ENCODE measurements at regions not wholly inside any gene's neighbourhood (a gene's known extent, or its start where the extent isn't known, plus 50 kb on each side); places are given as distances from the start of the nearest gene placed in this dataset.

- Histone ChIP-seq H2BK120ac (ENCODE audit: low read depth, low read length) (no peak overlapping the region), H4K91ac (ENCODE audit: low read depth, low read length, poor library complexity) (no peak overlapping the region), H3K27ac (replicated peaks; ENCODE audit: low read length) (no peak overlapping the region), H3K36me3 (replicated peaks in 1 of 2; ENCODE audit: control insufficient read depth in 2 of 2, insufficient read depth in 2 of 2, low read length in 2 of 2) (no peaks in the 10 kb centered on the region), H4K8ac (ENCODE audit: low read depth, low read length) (no peak overlapping the region), H3K79me1 (ENCODE audit: low read depth, low read length) (no peaks in the 10 kb centered on the region), H3K4me1 (ENCODE audit: control insufficient read depth in 2 of 2, insufficient read depth in 1 of 2, low read depth in 1 of 2, low read length in 2 of 2) (peaks cover 0 to 8% of the 10 kb centered on the region in 2 donors), H3K18ac (ENCODE audit: low read length) (peak overlapping the region; percentile 11), H3K27me3 (ENCODE audit: control insufficient read depth in 3 of 3, insufficient read depth in 3 of 3, low read depth in 1 of 3, low read length in 3 of 3) (no peaks in the 10 kb centered on the region), H2AFZ (ENCODE audit: low read length) (no peak overlapping the region), H3K4ac (ENCODE audit: low read length) (no peak overlapping the region), H3K4me2 (ENCODE audit: insufficient read depth, low read length, poor library complexity, severe bottlenecking) (no peak overlapping the region), H2AK5ac (ENCODE audit: low read depth, low read length) (peak overlapping the region; percentile 36), H2BK5ac (ENCODE audit: low read length) (no peak overlapping the region), H2BK12ac (ENCODE audit: low read length) (no peak overlapping the region), H3K9me3 (replicated peaks in 1 of 2; ENCODE audit: control insufficient read depth in 2 of 2, insufficient read depth in 1 of 2, low read depth in 1 of 2, low read length in 2 of 2) (no peaks in the 10 kb centered on the region), H3K9ac (ENCODE audit: low read depth, low read length, poor library complexity) (no peak overlapping the region), H2BK15ac (ENCODE audit: low read length) (peak overlapping the region; percentile 71), H3K23ac (ENCODE audit: low read depth, low read length, poor library complexity) (no peak overlapping the region), H3K14ac (ENCODE audit: low read length) (no peak overlapping the region), H3K4me3 (ENCODE audit: low read length in 2 of 2) (no peak overlapping the region)
- DNase-seq (ENCODE audit: low spot score) = no peak
- WGBS, 2 donors (ENCODE audit: extremely low coverage in 2 of 2, insufficient read length in 2 of 2, insufficient replicate concordance in 1 of 2) = no CpG with 5 or more reads among the region's 12 CpGs
Observed at GRCh38 chr10:2019803-2020202, 282.5 kb upstream of the ADARB2 start.

- Histone ChIP-seq H4K8ac (ENCODE audit: low read depth, low read length) (no peak overlapping the region), H3K23ac (ENCODE audit: low read depth, low read length, poor library complexity) (no peak overlapping the region), H2AFZ (ENCODE audit: low read length) (no peak overlapping the region), H3K4me1 (ENCODE audit: control insufficient read depth in 2 of 2, insufficient read depth in 1 of 2, low read depth in 1 of 2, low read length in 2 of 2) (peaks cover 0 to 8% of the 10 kb centered on the region in 2 donors), H2AK5ac (ENCODE audit: low read depth, low read length) (no peak overlapping the region), H3K27ac (replicated peaks; ENCODE audit: low read length) (no peak overlapping the region), H2BK120ac (ENCODE audit: low read depth, low read length) (no peak overlapping the region), H3K36me3 (replicated peaks in 1 of 2; ENCODE audit: control insufficient read depth in 2 of 2, insufficient read depth in 2 of 2, low read length in 2 of 2) (no peaks in the 10 kb centered on the region), H3K18ac (ENCODE audit: low read length) (no peak overlapping the region), H3K9me3 (replicated peaks in 1 of 2; ENCODE audit: control insufficient read depth in 2 of 2, insufficient read depth in 1 of 2, low read depth in 1 of 2, low read length in 2 of 2) (no peaks in the 10 kb centered on the region), H2BK15ac (ENCODE audit: low read length) (no peak overlapping the region), H3K4ac (ENCODE audit: low read length) (no peak overlapping the region), H2BK5ac (ENCODE audit: low read length) (no peak overlapping the region), H3K4me2 (ENCODE audit: insufficient read depth, low read length, poor library complexity, severe bottlenecking) (no peak overlapping the region), H3K14ac (ENCODE audit: low read length) (no peak overlapping the region), H3K4me3 (ENCODE audit: low read length in 2 of 2) (no peak overlapping the region), H3K27me3 (ENCODE audit: control insufficient read depth in 3 of 3, insufficient read depth in 3 of 3, low read depth in 1 of 3, low read length in 3 of 3) (no peaks in the 10 kb centered on the region), H2BK12ac (ENCODE audit: low read length) (no peak overlapping the region), H4K91ac (ENCODE audit: low read depth, low read length, poor library complexity) (no peak overlapping the region), H3K79me1 (ENCODE audit: low read depth, low read length) (no peaks in the 10 kb centered on the region), H3K9ac (ENCODE audit: low read depth, low read length, poor library complexity) (no peak overlapping the region)
- no CpG with 5 or more reads among the region's 3 CpGs for WGBS, 2 donors (ENCODE audit: extremely low coverage in 2 of 2, insufficient read length in 2 of 2, insufficient replicate concordance in 1 of 2)
- no peak for DNase-seq (ENCODE audit: low spot score)
Observed at GRCh38 chr10:2019281-2019680, 282.0 kb upstream of the ADARB2 start.

GRCh38 chr10:2014541-2014940, 277.2 kb upstream of the ADARB2 start:
- Histone ChIP-seq H3K18ac (ENCODE audit: low read length) (no peak overlapping the region), H3K4me1 (ENCODE audit: control insufficient read depth in 2 of 2, insufficient read depth in 1 of 2, low read depth in 1 of 2, low read length in 2 of 2) (peaks cover 0 to 9% of the 10 kb centered on the region in 2 donors), H3K27me3 (ENCODE audit: control insufficient read depth in 3 of 3, insufficient read depth in 3 of 3, low read depth in 1 of 3, low read length in 3 of 3) (no peaks in the 10 kb centered on the region), H3K4me3 (ENCODE audit: low read length in 2 of 2) (no peak overlapping the region), H3K14ac (ENCODE audit: low read length) (no peak overlapping the region), H2BK120ac (ENCODE audit: low read depth, low read length) (no peak overlapping the region), H3K9me3 (replicated peaks in 1 of 2; ENCODE audit: control insufficient read depth in 2 of 2, insufficient read depth in 1 of 2, low read depth in 1 of 2, low read length in 2 of 2) (no peaks in the 10 kb centered on the region), H4K91ac (ENCODE audit: low read depth, low read length, poor library complexity) (no peak overlapping the region), H3K27ac (replicated peaks; ENCODE audit: low read length) (no peak overlapping the region), H4K8ac (ENCODE audit: low read depth, low read length) (no peak overlapping the region), H3K9ac (ENCODE audit: low read depth, low read length, poor library complexity) (no peak overlapping the region), H2BK12ac (ENCODE audit: low read length) (no peak overlapping the region), H3K79me1 (ENCODE audit: low read depth, low read length) (peaks cover 2% of the 10 kb centered on the region), H2BK15ac (ENCODE audit: low read length) (no peak overlapping the region), H2AK5ac (ENCODE audit: low read depth, low read length) (no peak overlapping the region), H3K4me2 (ENCODE audit: insufficient read depth, low read length, poor library complexity, severe bottlenecking) (no peak overlapping the region), H3K36me3 (replicated peaks in 1 of 2; ENCODE audit: control insufficient read depth in 2 of 2, insufficient read depth in 2 of 2, low read length in 2 of 2) (no peaks in the 10 kb centered on the region), H2AFZ (ENCODE audit: low read length) (no peak overlapping the region), H3K23ac (ENCODE audit: low read depth, low read length, poor library complexity) (no peak overlapping the region), H2BK5ac (ENCODE audit: low read length) (no peak overlapping the region), H3K4ac (ENCODE audit: low read length) (no peak overlapping the region)
- DNase-seq (ENCODE audit: low spot score) = no peak
- no CpG with 5 or more reads among the region's 12 CpGs for WGBS, 2 donors (ENCODE audit: extremely low coverage in 2 of 2, insufficient read length in 2 of 2, insufficient replicate concordance in 1 of 2)

- no peaks in the 10 kb centered on the region for H3K9me3 ChIP-seq (replicated peaks in 1 of 2; ENCODE audit: control insufficient read depth in 2 of 2, insufficient read depth in 1 of 2, low read depth in 1 of 2, low read length in 2 of 2)
- no peak overlapping the region for H3K4ac ChIP-seq (ENCODE audit: low read length)
- H3K14ac ChIP-seq (ENCODE audit: low read length) = no peak overlapping the region
- no peaks in the 10 kb centered on the region for H3K36me3 ChIP-seq (replicated peaks in 1 of 2; ENCODE audit: control insufficient read depth in 2 of 2, insufficient read depth in 2 of 2, low read length in 2 of 2)
- H3K79me1 ChIP-seq (ENCODE audit: low read depth, low read length) = peaks cover 2% of the 10 kb centered on the region
- no peak overlapping the region for H3K4me3 ChIP-seq (ENCODE audit: low read length in 2 of 2)
- peak overlapping the region; percentile 74 for H3K18ac ChIP-seq (ENCODE audit: low read length)
- H2AK5ac ChIP-seq (ENCODE audit: low read depth, low read length) = peak overlapping the region; percentile 71
- no peak overlapping the region for H4K8ac ChIP-seq (ENCODE audit: low read depth, low read length)
- H3K27ac ChIP-seq (replicated peaks; ENCODE audit: low read length) = no peak overlapping the region
- H2BK120ac ChIP-seq (ENCODE audit: low read depth, low read length) = no peak overlapping the region
- no peak overlapping the region for H4K91ac ChIP-seq (ENCODE audit: low read depth, low read length, poor library complexity)
- peak overlapping the region; percentile 46 for H2BK12ac ChIP-seq (ENCODE audit: low read length)
- no peaks in the 10 kb centered on the region for H3K27me3 ChIP-seq (ENCODE audit: control insufficient read depth in 3 of 3, insufficient read depth in 3 of 3, low read depth in 1 of 3, low read length in 3 of 3)
- DNase-seq (ENCODE audit: low spot score) = no peak
- H3K4me1 ChIP-seq (ENCODE audit: control insufficient read depth in 2 of 2, insufficient read depth in 1 of 2, low read depth in 1 of 2, low read length in 2 of 2) = peaks cover 0 to 3% of the 10 kb centered on the region in 2 donors
- no peak overlapping the region for H2BK15ac ChIP-seq (ENCODE audit: low read length)
- no peak overlapping the region for H3K9ac ChIP-seq (ENCODE audit: low read depth, low read length, poor library complexity)
- no peak overlapping the region for H3K4me2 ChIP-seq (ENCODE audit: insufficient read depth, low read length, poor library complexity, severe bottlenecking)
- no peak overlapping the region for H2AFZ ChIP-seq (ENCODE audit: low read length)
- peak overlapping the region; percentile 58 for H3K23ac ChIP-seq (ENCODE audit: low read depth, low read length, poor library complexity)
- WGBS, 2 donors (ENCODE audit: extremely low coverage in 2 of 2, insufficient read length in 2 of 2, insufficient replicate concordance in 1 of 2) = no CpG with 5 or more reads among the region's 5 CpGs
- peak overlapping the region; percentile 67 for H2BK5ac ChIP-seq (ENCODE audit: low read length)
Observed at GRCh38 chr10:2012209-2012608, 274.9 kb upstream of the ADARB2 start.
